ENCODE measurements at regions not wholly inside any gene's neighbourhood (a gene's known extent, or its start where the extent isn't known, plus 50 kb on each side); places are given as distances from the start of the nearest gene placed in this dataset.

DNA sequence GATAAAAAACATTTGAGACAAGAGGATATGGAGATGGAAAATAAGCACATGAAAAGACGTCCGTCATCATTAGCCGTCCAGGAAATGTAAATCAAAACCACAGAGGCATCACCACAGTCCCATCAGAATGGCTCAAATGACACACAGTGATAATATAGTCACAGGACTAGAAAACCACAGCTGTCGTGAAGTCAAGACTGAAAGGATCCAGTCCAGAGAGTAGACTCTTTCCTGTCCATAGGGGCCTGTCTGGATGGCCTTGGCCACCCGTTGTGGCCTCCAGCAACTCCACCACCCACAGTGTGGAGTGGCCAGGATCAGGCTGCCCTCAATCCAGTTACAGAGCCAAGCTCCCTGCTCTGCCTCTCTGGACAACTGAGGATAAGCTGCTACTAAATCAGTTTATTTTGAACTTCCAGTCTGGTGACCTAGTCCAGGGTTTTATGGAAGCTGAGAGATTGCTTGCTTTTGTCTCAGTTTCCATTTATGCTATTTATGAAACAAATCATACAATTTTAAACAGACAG is 60.4 kb downstream of the RHOB start (continued):
- TF ChIP-seq POU5F1 (IDR thresholded peaks at IDR 0.05; ENCODE audit: low read depth, low read length) (no peak), RXRA (IDR thresholded peaks at IDR 0.05; ENCODE audit: insufficient read depth, low read depth, low read length) (no peak)
